ENCODE measurements at regions not wholly inside any gene's neighbourhood (a gene's known extent, or its start where the extent isn't known, plus 50 kb on each side); places are given as distances from the start of the nearest gene placed in this dataset.

DNA sequence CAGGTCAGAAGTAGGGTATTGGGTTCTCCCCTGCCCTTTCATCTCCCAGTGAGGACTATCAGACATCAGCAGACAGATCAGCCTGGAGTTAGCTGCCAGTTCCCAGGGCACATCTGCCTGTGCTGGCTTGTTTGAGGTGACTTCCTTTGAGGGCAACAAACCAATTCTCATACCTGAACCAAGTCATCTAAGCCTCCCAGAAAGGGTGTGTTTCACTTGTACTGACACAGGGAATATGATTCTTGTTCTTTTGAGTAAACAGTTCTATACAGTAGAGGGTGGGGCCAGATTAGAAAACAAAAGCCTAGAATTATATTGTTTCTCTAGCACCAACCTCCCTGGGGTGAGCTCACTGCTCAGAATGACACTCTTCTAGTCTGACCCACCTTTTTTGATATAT, 591.9 kb downstream of the SLC4A3 start:
- Mint-ChIP-seq H3K9me3 (no peaks in the 10 kb centered on the region), H3K4me3 (no peak overlapping the region), H3K27ac (no peak overlapping the region), H3K4me1 (no peaks in the 10 kb centered on the region), H3K36me3 (ENCODE audit: low read depth) (no peaks in the 10 kb centered on the region), H3K27me3 (no peaks in the 10 kb centered on the region)
- no peak for ATAC-seq (replicated peaks)

DNA sequence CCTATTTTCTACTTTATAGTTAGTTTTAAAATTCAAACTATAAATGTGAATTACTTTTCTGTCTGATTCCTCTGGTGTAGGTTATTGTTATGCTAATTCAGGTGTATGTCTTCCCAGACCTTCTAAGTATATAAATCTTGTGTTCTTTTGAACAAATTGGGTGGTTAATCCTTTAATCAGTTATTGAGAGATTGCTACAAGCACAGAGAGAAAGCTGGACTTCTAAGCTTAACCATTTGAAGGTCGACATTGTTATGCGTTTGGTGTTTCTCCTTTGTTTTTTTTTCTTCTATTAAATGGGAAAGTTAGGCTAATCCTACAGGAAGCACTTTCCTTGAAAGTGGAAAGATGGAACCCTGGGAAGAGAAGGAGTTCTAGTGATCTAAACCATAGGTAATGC, 592.6 kb downstream of the SLC4A3 start:
- H3K36me3 Mint-ChIP-seq (ENCODE audit: low read depth), result no peaks in the 10 kb centered on the region
- H3K9me3 Mint-ChIP-seq, result no peaks in the 10 kb centered on the region
- no peak overlapping the region for H3K4me3 Mint-ChIP-seq
- no peak overlapping the region for H3K27ac Mint-ChIP-seq
- no peaks in the 10 kb centered on the region for H3K27me3 Mint-ChIP-seq
- no peaks in the 10 kb centered on the region for H3K4me1 Mint-ChIP-seq
- no peak for ATAC-seq (replicated peaks)

DNA sequence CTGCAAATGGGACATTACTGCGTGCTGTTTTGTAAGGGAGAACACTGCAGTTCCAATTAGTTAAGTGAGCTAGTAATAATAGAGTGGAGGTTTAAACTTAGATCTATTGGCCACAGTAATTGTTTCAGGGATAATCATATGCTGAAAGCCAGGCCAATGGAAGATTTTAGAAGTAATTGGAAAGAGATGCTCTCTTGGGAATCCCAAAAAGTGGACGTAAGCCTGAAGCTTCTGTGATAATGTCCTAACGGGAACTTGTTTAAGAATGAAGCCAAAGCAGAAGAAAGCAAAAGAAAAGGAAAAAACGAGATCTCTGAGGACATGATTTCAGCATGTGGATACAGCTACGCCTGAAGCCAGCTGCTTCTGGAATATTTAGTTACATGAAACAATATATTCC, 594.6 kb downstream of the SLC4A3 start:
- Mint-ChIP-seq H3K4me3 (no peak overlapping the region), H3K27me3 (no peaks in the 10 kb centered on the region), H3K4me1 (no peaks in the 10 kb centered on the region), H3K36me3 (ENCODE audit: low read depth) (no peaks in the 10 kb centered on the region), H3K27ac (no peak overlapping the region), H3K9me3 (no peaks in the 10 kb centered on the region)
- no peak for ATAC-seq (replicated peaks)

- H3K4me3 Mint-ChIP-seq, result no peak overlapping the region
- H3K4me1 Mint-ChIP-seq, result no peaks in the 10 kb centered on the region
- H3K27ac Mint-ChIP-seq, result no peak overlapping the region
- ATAC-seq (replicated peaks), result no peak
- H3K27me3 Mint-ChIP-seq, result no peaks in the 10 kb centered on the region
- no peaks in the 10 kb centered on the region for H3K9me3 Mint-ChIP-seq
- no peaks in the 10 kb centered on the region for H3K36me3 Mint-ChIP-seq (ENCODE audit: low read depth)
Measured at GRCh38 chr2:220224691-220225543, 597.5 kb downstream of the SLC4A3 start.

GRCh38 chr2:220226076-220226475, 598.6 kb downstream of the SLC4A3 start:
- Mint-ChIP-seq H3K36me3 (ENCODE audit: low read depth) (no peaks in the 10 kb centered on the region), H3K4me3 (no peak overlapping the region), H3K9me3 (no peaks in the 10 kb centered on the region), H3K27me3 (no peaks in the 10 kb centered on the region), H3K27ac (no peak overlapping the region), H3K4me1 (no peaks in the 10 kb centered on the region)
- ATAC-seq (replicated peaks), result no peak

- no peaks in the 10 kb centered on the region for H3K36me3 Mint-ChIP-seq (ENCODE audit: low read depth)
- no peak overlapping the region for H3K4me3 Mint-ChIP-seq
- H3K4me1 Mint-ChIP-seq, result no peaks in the 10 kb centered on the region
- no peaks in the 10 kb centered on the region for H3K9me3 Mint-ChIP-seq
- ATAC-seq (replicated peaks), result no peak
- H3K27ac Mint-ChIP-seq, result no peak overlapping the region
- H3K27me3 Mint-ChIP-seq, result no peaks in the 10 kb centered on the region
Measured at GRCh38 chr2:220226546-220226945, 599.1 kb downstream of the SLC4A3 start.

DNA sequence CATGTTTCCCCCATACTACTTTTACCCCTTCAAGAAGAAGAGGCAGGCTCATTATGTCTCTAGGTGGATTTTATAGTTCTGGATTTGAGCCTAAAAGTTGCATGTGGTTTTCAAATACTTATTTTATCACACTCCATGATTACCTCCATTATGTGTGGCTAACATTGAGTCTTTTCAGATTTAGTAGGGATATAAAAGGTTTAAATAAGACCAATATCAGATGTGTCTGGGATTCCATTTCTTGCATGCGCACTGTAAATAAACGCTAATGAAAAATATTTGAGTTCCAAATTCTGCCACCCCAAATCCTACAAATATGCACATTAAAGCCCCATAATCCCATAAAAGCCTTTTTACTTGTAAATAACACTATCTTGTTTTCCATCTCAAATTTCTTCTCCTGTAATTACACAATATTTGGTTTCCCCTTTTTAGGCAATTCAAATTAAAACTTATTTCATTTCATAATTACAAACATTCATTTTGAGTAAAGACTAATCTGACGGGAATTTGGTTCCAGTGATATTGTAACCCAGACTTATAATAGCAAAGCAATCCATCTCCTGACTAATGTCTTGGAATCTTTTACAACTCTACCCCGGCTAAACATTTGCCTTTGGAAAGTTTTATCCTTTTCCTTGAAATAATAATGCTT, 600.0 kb downstream of the SLC4A3 start:
- no peak for ATAC-seq (replicated peaks)
- Mint-ChIP-seq H3K4me3 (no peak overlapping the region), H3K27ac (no peak overlapping the region), H3K9me3 (no peaks in the 10 kb centered on the region), H3K36me3 (ENCODE audit: low read depth) (no peaks in the 10 kb centered on the region), H3K27me3 (no peaks in the 10 kb centered on the region), H3K4me1 (no peaks in the 10 kb centered on the region)

DNA sequence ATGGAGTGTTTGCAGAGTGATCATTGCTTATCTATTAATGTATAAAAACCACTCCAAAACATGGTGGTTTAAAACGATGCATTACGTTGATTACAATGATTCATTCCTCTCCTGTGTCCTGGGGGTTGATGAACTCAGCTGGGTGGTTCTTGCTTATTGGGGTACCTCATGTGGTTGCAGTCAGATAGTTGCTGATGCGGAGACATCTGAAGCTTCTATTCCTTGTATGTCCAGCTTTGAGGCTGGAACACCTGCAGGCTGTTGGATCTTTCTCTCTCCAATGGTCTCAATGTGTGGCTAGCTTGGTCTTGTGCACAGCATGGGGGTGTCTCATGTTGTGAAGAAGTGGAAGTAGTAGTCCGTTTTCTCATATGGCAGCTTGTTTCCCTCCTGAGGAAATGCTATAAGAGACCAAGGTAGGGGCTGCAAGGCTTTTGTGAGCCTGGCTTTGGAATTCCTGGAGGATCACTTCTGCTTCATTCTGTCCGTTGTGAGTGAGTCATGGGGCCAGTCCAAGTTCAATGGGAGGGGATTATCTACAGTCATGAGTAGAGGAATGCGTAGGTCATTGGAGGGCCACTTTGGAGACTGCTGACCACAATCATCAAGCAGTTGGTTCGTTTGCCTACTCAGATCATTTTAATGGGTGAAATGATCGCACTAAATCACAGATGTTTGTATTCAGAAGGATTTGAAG, 601.0 kb downstream of the SLC4A3 start:
- Mint-ChIP-seq H3K27me3 (no peaks in the 10 kb centered on the region), H3K36me3 (ENCODE audit: low read depth) (no peaks in the 10 kb centered on the region), H3K4me1 (no peaks in the 10 kb centered on the region), H3K27ac (no peak overlapping the region), H3K4me3 (no peak overlapping the region), H3K9me3 (no peaks in the 10 kb centered on the region)
- no peak for ATAC-seq (replicated peaks)

DNA sequence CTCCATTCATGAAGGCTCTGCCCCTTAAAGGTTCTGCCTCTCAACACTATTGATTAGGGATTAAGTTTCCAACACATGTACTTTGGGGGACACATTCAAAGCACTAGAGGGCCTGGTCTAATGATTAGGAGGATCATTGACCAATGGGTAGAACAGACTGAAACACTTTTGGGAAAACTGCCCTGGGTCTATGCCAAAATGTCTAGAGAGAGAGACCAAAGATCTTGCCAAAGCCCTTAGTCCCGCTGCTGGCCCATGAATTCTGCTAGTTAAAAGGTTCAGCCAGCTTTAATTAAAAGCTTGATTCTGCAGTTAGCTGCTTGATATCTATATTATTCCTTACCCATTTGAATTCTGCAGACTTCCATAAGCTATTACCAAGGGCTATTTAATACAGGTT, 613.2 kb downstream of the SLC4A3 start:
- no peak overlapping the region for H3K4me3 Mint-ChIP-seq
- H3K9me3 Mint-ChIP-seq, result no peaks in the 10 kb centered on the region
- no peaks in the 10 kb centered on the region for H3K27me3 Mint-ChIP-seq
- H3K36me3 Mint-ChIP-seq (ENCODE audit: low read depth), result no peaks in the 10 kb centered on the region
- ATAC-seq (replicated peaks), result no peak
- H3K4me1 Mint-ChIP-seq, result no peaks in the 10 kb centered on the region
- no peak overlapping the region for H3K27ac Mint-ChIP-seq

DNA sequence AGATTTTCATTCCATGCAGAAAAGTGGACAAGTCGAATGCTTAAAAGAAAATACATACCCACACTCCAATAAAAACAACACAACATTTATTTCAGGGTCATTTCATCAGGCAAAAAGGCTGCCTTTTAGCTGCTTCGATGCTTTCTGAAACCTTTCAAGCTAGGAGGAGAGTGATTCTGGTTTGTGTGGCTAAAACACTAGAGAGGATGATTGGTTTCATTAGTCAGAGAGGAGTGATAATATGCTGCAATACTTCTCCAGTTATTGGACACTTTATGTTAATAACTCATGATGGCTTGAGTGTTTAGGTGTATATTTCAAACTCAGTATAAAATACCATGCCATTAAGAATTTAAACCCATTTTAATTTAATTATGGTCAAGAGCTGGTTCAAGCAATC, 614.0 kb downstream of the SLC4A3 start:
- no peaks in the 10 kb centered on the region for H3K9me3 Mint-ChIP-seq
- no peak overlapping the region for H3K27ac Mint-ChIP-seq
- H3K4me1 Mint-ChIP-seq, result no peaks in the 10 kb centered on the region
- no peaks in the 10 kb centered on the region for H3K27me3 Mint-ChIP-seq
- H3K36me3 Mint-ChIP-seq (ENCODE audit: low read depth), result no peaks in the 10 kb centered on the region
- ATAC-seq (replicated peaks), result no peak
- H3K4me3 Mint-ChIP-seq, result no peak overlapping the region

DNA sequence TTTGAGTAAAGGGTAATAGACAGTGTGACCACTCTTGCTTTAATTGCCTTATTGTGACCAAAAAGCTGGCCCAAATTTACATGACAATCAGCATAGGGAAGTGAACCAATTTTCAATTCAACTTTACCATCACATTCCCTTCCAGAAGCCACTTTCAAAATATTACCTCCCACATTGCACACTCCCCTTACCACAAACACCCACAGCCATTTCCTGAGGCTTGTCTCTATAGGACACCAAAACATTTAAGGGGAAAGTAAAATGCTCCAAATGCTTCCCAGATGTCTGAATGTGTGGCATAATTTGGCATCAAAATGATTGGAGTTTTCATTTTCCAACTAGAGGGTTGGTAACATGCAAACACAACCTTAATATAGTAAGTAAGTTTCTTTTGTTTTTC, 616.1 kb downstream of the SLC4A3 start:
- no peaks in the 10 kb centered on the region for H3K27me3 Mint-ChIP-seq
- no peaks in the 10 kb centered on the region for H3K4me1 Mint-ChIP-seq
- H3K9me3 Mint-ChIP-seq, result no peaks in the 10 kb centered on the region
- no peak overlapping the region for H3K4me3 Mint-ChIP-seq
- H3K27ac Mint-ChIP-seq, result no peak overlapping the region
- H3K36me3 Mint-ChIP-seq (ENCODE audit: low read depth), result no peaks in the 10 kb centered on the region
- ATAC-seq (replicated peaks), result no peak

GRCh38 chr2:220246386-220246785, 619.0 kb downstream of the SLC4A3 start:
- no peaks in the 10 kb centered on the region for H3K27me3 Mint-ChIP-seq
- no peaks in the 10 kb centered on the region for H3K4me1 Mint-ChIP-seq

DNA sequence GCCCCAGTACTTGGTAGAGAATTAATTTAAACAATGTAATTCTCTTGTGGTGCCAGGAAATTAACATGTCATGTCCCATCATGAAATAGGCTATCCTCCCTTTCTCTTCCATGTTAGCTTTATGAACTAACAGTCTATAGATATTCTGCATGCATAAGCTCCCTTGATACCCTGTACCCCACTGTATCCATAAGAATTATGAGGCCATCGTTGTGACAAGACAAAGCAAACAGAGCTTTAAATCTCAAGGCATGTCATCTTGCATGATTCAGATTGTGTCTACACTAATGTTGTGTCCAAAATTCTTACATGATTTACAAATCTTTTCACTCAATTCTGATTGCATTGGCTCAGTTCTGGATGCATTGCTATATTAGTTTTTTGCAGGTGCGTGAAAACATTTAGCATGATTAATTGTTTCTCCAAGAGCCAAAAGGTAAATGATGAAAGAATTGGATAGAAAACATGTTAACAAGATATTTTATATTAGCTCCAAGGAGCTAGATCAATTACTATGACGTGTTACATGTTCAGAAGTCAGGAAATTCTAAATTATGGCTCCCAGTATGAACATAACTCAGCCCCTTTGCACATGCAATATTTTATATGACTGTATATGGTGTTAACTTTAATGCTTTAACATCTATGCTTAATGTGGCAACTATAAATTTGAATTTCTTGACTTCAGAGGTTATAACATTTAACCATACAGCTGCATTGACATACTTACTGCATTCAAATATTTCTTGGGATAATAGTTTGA, 620.3 kb downstream of the SLC4A3 start:
- Mint-ChIP-seq H3K4me1 (no peaks in the 10 kb centered on the region), H3K36me3 (ENCODE audit: low read depth) (no peaks in the 10 kb centered on the region), H3K4me3 (no peak overlapping the region), H3K9me3 (peaks cover 4% of the 10 kb centered on the region), H3K27ac (no peak overlapping the region), H3K27me3 (no peaks in the 10 kb centered on the region)
- no peak for ATAC-seq (replicated peaks)

More at GRCh38 chr2:220246386-220246785, 619.0 kb downstream of the SLC4A3 start:
- no peak overlapping the region for H3K27ac Mint-ChIP-seq
- ATAC-seq (replicated peaks), result no peak
- H3K36me3 Mint-ChIP-seq (ENCODE audit: low read depth), result no peaks in the 10 kb centered on the region
- H3K9me3 Mint-ChIP-seq, result no peaks in the 10 kb centered on the region
- H3K4me3 Mint-ChIP-seq, result no peak overlapping the region

DNA sequence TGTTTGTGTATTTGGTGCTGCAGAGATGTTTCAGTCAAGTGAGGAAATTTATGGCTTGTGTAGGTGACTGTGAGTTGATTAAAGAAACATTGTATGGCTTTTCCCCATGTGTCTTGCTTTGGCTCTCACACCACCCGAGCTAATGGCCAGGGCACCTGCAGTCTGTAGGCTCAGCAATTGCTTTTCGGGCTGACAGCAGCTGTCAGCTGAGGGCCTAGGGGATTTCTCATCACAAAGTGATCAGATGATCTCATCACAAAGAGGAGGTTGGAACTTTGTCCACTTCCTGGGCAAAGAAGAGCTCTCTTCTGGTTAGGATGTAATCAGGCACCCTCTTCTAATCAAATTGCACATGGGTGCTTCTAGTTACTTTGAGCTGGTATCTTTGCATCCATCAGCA, 632.2 kb downstream of the SLC4A3 start:
- no peaks in the 10 kb centered on the region for H3K4me1 Mint-ChIP-seq
- no peaks in the 10 kb centered on the region for H3K27me3 Mint-ChIP-seq
- no peak overlapping the region for H3K27ac Mint-ChIP-seq
- no peak for ATAC-seq (replicated peaks)
- H3K9me3 Mint-ChIP-seq, result peaks cover 3% of the 10 kb centered on the region
- no peak overlapping the region for H3K4me3 Mint-ChIP-seq
- H3K36me3 Mint-ChIP-seq (ENCODE audit: low read depth), result no peaks in the 10 kb centered on the region
